ENCODE measurements at regions not wholly inside any gene's neighbourhood (a gene's known extent, or its start where the extent isn't known, plus 50 kb on each side); places are given as distances from the start of the nearest gene placed in this dataset.
"Not testable (repeated sequence)": the region's sequence is repeated elsewhere in the genome, so short reads cannot be mapped to it uniquely, and the experiment has no call there.

GRCh38 chr12:84470361-84470760 lies 442.2 kb downstream of the SLC6A15 start:
- in situ Hi-C loops (cut with MboI; ENCODE audit: low sequenced_read_pairs, unreplicated experiment), result no loop called here
- no peak for DNase-seq (ENCODE audit: low spot score)
- TF ChIP-seq CTCF (IDR thresholded peaks at IDR 0.05; ENCODE audit: borderline replicate concordance, control extremely low read depth, extremely low read depth, insufficient read depth, missing control alignments), result no peak

DNA sequence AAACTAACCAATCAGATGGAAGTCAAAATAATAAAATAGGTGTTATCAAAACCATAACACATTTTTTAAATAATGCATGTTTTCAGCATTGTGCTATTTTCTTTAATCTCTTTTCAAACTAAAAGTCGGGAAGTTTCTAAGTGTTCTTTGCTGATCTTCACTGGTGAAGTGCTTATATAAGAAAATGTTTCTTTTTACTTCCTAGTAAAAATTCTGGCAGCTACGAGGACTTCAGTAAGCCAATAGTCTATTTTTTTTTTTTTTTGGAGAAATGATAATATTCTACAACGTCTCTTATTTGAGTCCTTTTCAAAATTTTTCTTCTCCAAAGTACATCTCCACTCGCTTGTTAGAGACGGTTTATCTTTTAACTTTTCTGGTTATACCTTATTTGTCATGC lies 448.0 kb downstream of the SLC6A15 start:
- DNase-seq (ENCODE audit: low spot score), result no peak
- no peak for TF ChIP-seq CTCF (IDR thresholded peaks at IDR 0.05; ENCODE audit: borderline replicate concordance, control extremely low read depth, extremely low read depth, insufficient read depth, missing control alignments)
- in situ Hi-C loops (cut with MboI; ENCODE audit: low sequenced_read_pairs, unreplicated experiment), result no loop called here

DNA sequence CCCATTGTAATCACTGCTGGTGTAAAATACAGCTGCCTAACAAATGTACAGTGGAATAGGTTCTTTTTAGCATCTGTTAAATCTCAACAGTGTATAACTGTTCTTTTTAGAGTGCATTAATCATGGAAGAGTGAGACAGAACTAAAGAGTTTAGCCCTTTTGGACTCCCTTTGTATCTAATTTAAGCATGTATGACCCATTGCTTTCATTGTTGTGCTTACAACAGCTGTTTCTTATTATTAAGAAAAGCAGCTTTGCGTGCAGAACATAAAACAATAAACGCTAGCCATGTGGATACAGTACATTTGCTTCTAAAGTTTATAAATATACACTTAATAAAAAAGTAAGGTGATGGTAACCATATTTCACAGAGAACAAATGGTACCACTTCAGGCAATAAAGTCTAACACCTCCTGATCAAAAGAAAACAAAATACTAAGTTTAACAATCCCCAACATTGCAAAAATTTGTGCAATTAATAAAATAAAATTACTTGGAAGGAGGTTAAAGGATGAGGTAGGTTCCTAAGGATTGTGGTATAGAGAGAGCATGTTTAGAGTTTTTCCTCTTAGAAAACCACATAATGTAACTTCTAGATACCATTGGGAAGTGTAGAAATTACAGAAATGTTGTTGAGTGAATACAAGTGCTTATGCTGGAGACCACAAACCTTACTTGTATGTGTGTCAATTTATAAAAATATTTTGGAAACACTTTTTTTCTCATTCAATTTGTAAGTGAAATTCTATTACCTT lies 448.7 kb downstream of the SLC6A15 start:
- DNase-seq (ENCODE audit: low spot score), result no peak
- in situ Hi-C loops (cut with MboI; ENCODE audit: low sequenced_read_pairs, unreplicated experiment), result no loop called here
- TF ChIP-seq CTCF (IDR thresholded peaks at IDR 0.05; ENCODE audit: borderline replicate concordance, control extremely low read depth, extremely low read depth, insufficient read depth, missing control alignments), result no peak

- in situ Hi-C loops (cut with MboI; ENCODE audit: low sequenced_read_pairs, unreplicated experiment), result no loop called here
- TF ChIP-seq CTCF (IDR thresholded peaks at IDR 0.05; ENCODE audit: borderline replicate concordance, control extremely low read depth, extremely low read depth, insufficient read depth, missing control alignments), result no peak
- no peak for DNase-seq (ENCODE audit: low spot score)
Observed at GRCh38 chr12:84455598-84455997, 457.0 kb downstream of the SLC6A15 start.

GRCh38 chr12:84446478-84446877 lies 466.1 kb downstream of the SLC6A15 start:
- DNase-seq (ENCODE audit: low spot score); in situ Hi-C loops (cut with MboI; ENCODE audit: low sequenced_read_pairs, unreplicated experiment): not testable (repeated sequence)

- no peak for DNase-seq (ENCODE audit: low spot score)
- TF ChIP-seq CTCF (IDR thresholded peaks at IDR 0.05; ENCODE audit: borderline replicate concordance, control extremely low read depth, extremely low read depth, insufficient read depth, missing control alignments), result no peak
- in situ Hi-C loops (cut with MboI; ENCODE audit: low sequenced_read_pairs, unreplicated experiment), result no loop called here
Observed at GRCh38 chr12:84436134-84436533, 476.5 kb downstream of the SLC6A15 start.

DNA sequence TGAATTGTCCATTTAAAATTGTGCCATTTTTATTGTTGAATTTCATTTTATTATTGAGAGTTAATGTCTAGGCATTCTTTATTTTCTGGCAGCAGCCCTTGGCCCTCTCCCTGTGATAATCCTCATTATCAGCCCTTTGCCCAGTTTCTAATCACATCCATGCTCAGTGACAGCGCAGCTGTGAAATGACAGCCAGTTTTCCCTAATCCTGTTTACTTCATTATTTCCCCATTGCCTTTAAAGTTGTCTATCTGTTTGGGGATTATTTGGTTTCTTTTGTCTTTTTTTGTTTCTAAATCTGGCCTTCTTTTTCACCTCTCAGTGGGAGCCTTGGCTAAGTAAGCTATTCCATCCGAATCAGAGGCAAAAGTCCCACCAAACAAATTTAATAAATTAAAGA lies 476.9 kb downstream of the SLC6A15 start:
- no peak for DNase-seq (ENCODE audit: low spot score)
- in situ Hi-C loops (cut with MboI; ENCODE audit: low sequenced_read_pairs, unreplicated experiment), result no loop called here
- TF ChIP-seq CTCF (IDR thresholded peaks at IDR 0.05; ENCODE audit: borderline replicate concordance, control extremely low read depth, extremely low read depth, insufficient read depth, missing control alignments), result no peak
